Natural killer cell treated with Interleukin-12 subunit alpha and Interleukin-12 subunit beta and Interleukin-15 and Interleukin-18, amount 100 ng/mL, for 72 hours (primary cell): ENCODE measurements at regions not wholly inside any gene's neighbourhood (a gene's known extent, or its start where the extent isn't known, plus 50 kb on each side); places are given as distances from the start of the nearest gene placed in this dataset.

Experiments used
- ATAC-seq, 2 donors: fragments of 150-1000 bp; cut with Tn5 transposase in 1 of 2; sonication (Bioruptor Pico), chemical (Tn5 transposase) in 1 of 2; 2 replicates each; pipeline ENCODE4 v1.10.0; 2021
- DNase-seq: peaks from one replicate; pipeline ENCODE4 v3.0.0; 2022; ENCODE audit warnings: low spot score
- H3K27ac Mint-ChIP-seq, 2 donors: 1 replicate in 1 of 2; 2 replicates in 1 of 2; pipeline ENCODE4 v1.8.0; 2022; ENCODE audit warnings: mixed read lengths in 2 of 2, mild to moderate bottlenecking in 1 of 2, moderate library complexity in 1 of 2
- H3K27me3 Mint-ChIP-seq, 2 donors: 1 replicate in 1 of 2; 2 replicates in 1 of 2; pipeline ENCODE4 v1.8.0; 2022; ENCODE audit warnings: mixed read lengths in 2 of 2
- H3K36me3 Mint-ChIP-seq: one replicate; pipeline ENCODE4 v1.8.0; 2022; ENCODE audit warnings: mixed read lengths
- H3K4me1 Mint-ChIP-seq, 2 donors: 1 replicate in 1 of 2; 2 replicates in 1 of 2; pipeline ENCODE4 v1.8.0; 2022; ENCODE audit warnings: low read depth in 2 of 2, mixed read lengths in 2 of 2, mild to moderate bottlenecking in 1 of 2
- H3K4me3 Mint-ChIP-seq: one replicate; pipeline ENCODE4 v1.8.0; 2022; ENCODE audit warnings: mixed read lengths
- H3K9me3 Mint-ChIP-seq: 2 replicates; pipeline ENCODE4 v1.8.0; 2022; ENCODE audit warnings: mixed read lengths

- no peaks in the 10 kb centered on the region for H3K36me3 Mint-ChIP-seq
- no peak overlapping the region for H3K4me3 Mint-ChIP-seq
- DNase-seq (no peak), ATAC-seq (no peak)
- H3K27me3 Mint-ChIP-seq, result no peaks in the 10 kb centered on the region
- no peaks in the 10 kb centered on the region for H3K4me1 Mint-ChIP-seq
- no peak overlapping the region for H3K27ac Mint-ChIP-seq
- no peaks in the 10 kb centered on the region for H3K9me3 Mint-ChIP-seq
Observed at GRCh38 chr2:18209934-18210639, 331.6 kb downstream of the KCNS3 start.

DNA sequence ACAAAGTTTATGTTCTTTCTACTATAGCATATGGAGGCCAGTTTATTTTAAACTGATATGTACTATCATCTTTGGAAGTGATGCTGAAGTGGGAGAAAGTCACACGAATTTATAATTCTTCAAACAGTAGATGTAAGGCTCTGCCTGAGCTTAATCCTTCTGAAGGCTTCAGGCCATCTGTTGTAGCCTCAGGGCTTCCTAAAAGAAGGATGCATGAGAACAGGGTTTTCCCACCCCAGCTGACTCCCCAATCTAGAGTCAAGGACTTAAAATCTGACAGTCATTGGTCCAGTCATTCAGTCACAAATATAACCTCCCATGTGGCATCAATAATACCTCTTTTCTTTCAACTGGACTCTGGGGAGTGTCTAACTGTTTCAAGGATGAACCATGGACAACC, 330.5 kb downstream of the KCNS3 start:
- no peaks in the 10 kb centered on the region for H3K4me1 Mint-ChIP-seq
- no peak for DNase-seq
- H3K4me3 Mint-ChIP-seq, result no peak overlapping the region
- no peak overlapping the region for H3K27ac Mint-ChIP-seq
- no peaks in the 10 kb centered on the region for H3K36me3 Mint-ChIP-seq
- ATAC-seq, result no peak
- no peaks in the 10 kb centered on the region for H3K9me3 Mint-ChIP-seq
- H3K27me3 Mint-ChIP-seq, result no peaks in the 10 kb centered on the region

GRCh38 chr2:18200771-18201170, 322.3 kb downstream of the KCNS3 start:
- H3K36me3 Mint-ChIP-seq, result no peaks in the 10 kb centered on the region
- no peaks in the 10 kb centered on the region for H3K4me1 Mint-ChIP-seq
- no peak overlapping the region for H3K27ac Mint-ChIP-seq
- ATAC-seq, result no peak
- DNase-seq, result no peak
- peaks cover 8% of the 10 kb centered on the region for H3K9me3 Mint-ChIP-seq
- no peak overlapping the region for H3K4me3 Mint-ChIP-seq
- H3K27me3 Mint-ChIP-seq, result no peaks in the 10 kb centered on the region

- Mint-ChIP-seq H3K27ac (no peak overlapping the region), H3K27me3 (no peaks in the 10 kb centered on the region), H3K4me1 (no peaks in the 10 kb centered on the region), H3K4me3 (no peak overlapping the region), H3K9me3 (peaks cover 8% of the 10 kb centered on the region), H3K36me3 (no peaks in the 10 kb centered on the region)
- ATAC-seq, result no peak
- no peak for DNase-seq
Observed at GRCh38 chr2:18198677-18199076, 320.2 kb downstream of the KCNS3 start.

DNA sequence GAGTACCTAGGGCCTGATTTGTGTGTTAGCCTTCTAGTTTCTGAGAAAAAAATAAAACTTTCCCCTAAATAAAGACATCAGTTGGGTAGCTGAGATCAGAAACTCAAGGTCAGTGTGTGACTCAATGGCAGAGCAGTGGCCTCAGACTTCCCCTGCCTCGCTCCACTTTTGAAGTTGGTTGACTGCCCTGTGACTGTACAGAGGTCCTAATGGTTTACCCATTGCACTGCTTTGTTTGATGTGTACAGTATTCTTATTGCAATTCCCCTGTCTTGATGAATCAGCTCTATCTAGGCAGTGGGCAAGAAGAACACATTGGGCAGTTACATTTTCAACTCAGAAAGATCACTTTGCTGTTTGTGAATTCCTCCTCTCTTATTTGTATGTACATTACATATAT, 315.7 kb downstream of the KCNS3 start:
- Mint-ChIP-seq H3K27ac (no peak overlapping the region), H3K36me3 (no peaks in the 10 kb centered on the region), H3K4me3 (no peak overlapping the region), H3K9me3 (no peaks in the 10 kb centered on the region), H3K4me1 (no peaks in the 10 kb centered on the region), H3K27me3 (no peaks in the 10 kb centered on the region)
- DNase-seq, result no peak
- ATAC-seq, result no peak

DNA sequence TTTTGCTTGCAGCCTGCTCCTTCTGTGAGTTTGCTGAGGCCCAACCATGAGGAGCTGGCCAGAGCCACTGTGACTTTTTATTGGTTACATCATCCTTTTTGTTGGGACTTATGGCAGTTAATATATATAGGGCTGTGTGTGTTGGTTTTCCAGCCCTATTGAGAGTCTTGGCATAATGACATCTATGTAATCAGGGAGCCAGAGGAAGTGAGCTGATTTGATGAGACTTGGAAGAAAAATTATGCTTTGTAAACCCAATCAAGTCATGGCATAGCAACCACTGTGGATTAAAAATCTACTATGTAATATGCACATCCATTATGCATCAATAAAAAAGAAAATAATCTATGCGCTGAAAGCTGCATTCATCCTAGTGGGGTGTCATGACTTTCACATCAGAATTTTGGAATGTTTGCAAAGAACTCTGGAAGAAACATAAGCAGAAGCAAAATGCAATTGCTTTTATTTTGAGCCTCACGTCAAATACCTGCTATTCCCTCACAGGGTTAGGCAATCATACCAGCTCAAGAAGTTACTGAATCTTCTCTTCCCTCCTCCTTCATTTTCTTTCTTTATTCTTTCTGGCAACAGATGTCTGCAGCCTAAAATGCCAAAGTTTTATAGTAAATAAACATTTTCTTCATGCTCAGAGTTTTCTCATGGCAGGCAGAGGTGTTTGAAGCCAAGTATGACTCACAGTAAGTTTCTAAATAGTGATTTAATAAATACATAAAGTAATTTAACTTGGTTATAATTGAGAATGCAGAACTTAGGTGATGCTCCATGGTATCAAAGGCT, 308.5 kb downstream of the KCNS3 start:
- no peaks in the 10 kb centered on the region for H3K36me3 Mint-ChIP-seq
- H3K27ac Mint-ChIP-seq, result no peak overlapping the region
- DNase-seq, result no peak
- no peak overlapping the region for H3K4me3 Mint-ChIP-seq
- H3K9me3 Mint-ChIP-seq, result peaks cover 4% of the 10 kb centered on the region
- ATAC-seq, result no peak
- H3K27me3 Mint-ChIP-seq, result no peaks in the 10 kb centered on the region
- H3K4me1 Mint-ChIP-seq, result no peaks in the 10 kb centered on the region

DNA sequence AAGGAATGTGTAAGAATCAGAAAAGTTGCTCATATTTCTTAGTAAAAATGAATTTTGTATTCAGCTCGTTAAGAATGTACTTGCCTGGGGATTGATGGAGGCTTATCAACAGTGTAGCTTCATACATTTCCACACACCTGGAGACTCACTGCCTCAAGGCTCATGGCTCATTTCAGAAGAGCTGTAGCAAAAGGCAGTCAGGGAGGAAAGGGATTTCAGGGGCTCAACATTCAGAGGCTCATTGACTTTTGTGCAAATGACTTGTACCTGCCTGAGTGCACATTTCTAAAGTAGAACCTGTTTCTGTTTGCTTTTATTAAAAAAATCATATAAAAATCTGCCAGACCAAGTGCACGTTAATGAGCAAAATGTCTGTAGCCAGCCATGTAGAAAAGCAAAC, 304.4 kb downstream of the KCNS3 start:
- Mint-ChIP-seq H3K9me3 (peaks cover 4% of the 10 kb centered on the region), H3K4me1 (no peaks in the 10 kb centered on the region), H3K27me3 (no peaks in the 10 kb centered on the region), H3K27ac (no peak overlapping the region), H3K36me3 (no peaks in the 10 kb centered on the region), H3K4me3 (no peak overlapping the region)
- DNase-seq (no peak), ATAC-seq (no peak)

- no peak for DNase-seq
- no peak overlapping the region for H3K4me3 Mint-ChIP-seq
- H3K36me3 Mint-ChIP-seq, result no peaks in the 10 kb centered on the region
- no peaks in the 10 kb centered on the region for H3K9me3 Mint-ChIP-seq
- no peak for ATAC-seq
- no peaks in the 10 kb centered on the region for H3K4me1 Mint-ChIP-seq
- no peaks in the 10 kb centered on the region for H3K27me3 Mint-ChIP-seq
- no peak overlapping the region for H3K27ac Mint-ChIP-seq
Observed at GRCh38 chr2:18180912-18181311, 302.4 kb downstream of the KCNS3 start.

GRCh38 chr2:18180031-18180610, 301.7 kb downstream of the KCNS3 start:
- Mint-ChIP-seq H3K27ac (no peak overlapping the region), H3K4me1 (no peaks in the 10 kb centered on the region), H3K27me3 (no peaks in the 10 kb centered on the region), H3K9me3 (no peaks in the 10 kb centered on the region), H3K4me3 (no peak overlapping the region), H3K36me3 (no peaks in the 10 kb centered on the region)
- DNase-seq (no peak), ATAC-seq (no peak)

GRCh38 chr2:18178736-18179349, 300.4 kb downstream of the KCNS3 start:
- no peaks in the 10 kb centered on the region for H3K4me1 Mint-ChIP-seq
- ATAC-seq (no peak), DNase-seq (no peak)
- H3K4me3 Mint-ChIP-seq, result no peak overlapping the region
- no peak overlapping the region for H3K27ac Mint-ChIP-seq
- no peaks in the 10 kb centered on the region for H3K36me3 Mint-ChIP-seq
- no peaks in the 10 kb centered on the region for H3K9me3 Mint-ChIP-seq
- no peaks in the 10 kb centered on the region for H3K27me3 Mint-ChIP-seq

GRCh38 chr2:18176679-18177215, 298.3 kb downstream of the KCNS3 start:
- Mint-ChIP-seq H3K4me1 (no peaks in the 10 kb centered on the region), H3K27ac (no peak overlapping the region), H3K4me3 (no peak overlapping the region), H3K36me3 (no peaks in the 10 kb centered on the region), H3K27me3 (no peaks in the 10 kb centered on the region), H3K9me3 (no peaks in the 10 kb centered on the region)
- DNase-seq (no peak), ATAC-seq (no peak)

- Mint-ChIP-seq H3K9me3 (no peaks in the 10 kb centered on the region), H3K27me3 (no peaks in the 10 kb centered on the region), H3K36me3 (no peaks in the 10 kb centered on the region), H3K4me1 (no peaks in the 10 kb centered on the region), H3K4me3 (no peak overlapping the region), H3K27ac (no peak overlapping the region)
- DNase-seq (no peak), ATAC-seq (no peak)
Observed at GRCh38 chr2:18172607-18173006, 294.1 kb downstream of the KCNS3 start.

DNA sequence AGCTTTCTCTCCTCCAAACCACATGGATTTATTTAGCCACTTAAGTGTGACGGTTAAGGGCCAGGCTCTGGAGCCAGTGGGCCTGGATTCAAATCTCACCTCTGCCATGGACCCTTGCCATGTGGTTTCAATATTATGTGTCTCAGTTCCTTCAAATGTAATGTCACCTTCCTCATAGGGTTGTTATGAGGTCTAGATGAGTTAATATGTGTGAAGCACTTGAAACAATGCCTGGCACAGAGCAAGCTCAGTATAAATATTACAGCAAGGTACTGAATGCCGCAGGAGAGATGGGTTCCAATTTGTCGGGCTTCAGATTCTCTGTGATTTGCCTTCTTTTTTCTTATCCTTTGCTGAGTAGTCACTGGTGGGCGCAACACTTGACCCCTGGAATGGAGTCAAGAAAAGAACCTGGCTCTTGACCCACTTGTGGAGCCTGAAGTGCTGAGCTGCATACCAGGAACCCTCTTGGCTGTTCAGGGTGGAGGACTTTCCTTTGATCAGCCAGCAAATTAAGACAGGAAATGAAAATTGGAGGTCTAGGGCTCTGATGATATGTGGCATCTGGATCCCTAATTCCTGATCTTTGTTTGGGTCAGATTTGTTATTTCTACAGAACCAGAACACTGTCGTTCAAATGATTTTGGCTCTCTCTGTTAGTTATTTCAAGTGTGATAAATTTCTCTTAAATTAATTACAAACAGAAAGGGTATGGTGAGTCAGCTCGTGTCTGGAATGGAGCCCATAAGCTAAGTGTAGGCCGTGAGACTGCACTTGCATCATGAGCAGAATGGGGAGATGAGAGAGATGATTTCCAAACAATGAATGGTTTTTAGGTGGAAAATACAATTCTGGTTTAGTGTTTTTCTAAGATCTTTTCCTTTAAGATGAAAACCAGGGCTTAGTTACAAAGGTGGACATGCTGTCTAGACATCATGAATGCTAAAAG, 293.0 kb downstream of the KCNS3 start:
- Mint-ChIP-seq H3K4me1 (no peaks in the 10 kb centered on the region), H3K9me3 (peaks cover 3% of the 10 kb centered on the region), H3K27me3 (peaks cover 0 to 5% of the 10 kb centered on the region in 2 donors), H3K4me3 (no peak overlapping the region), H3K36me3 (no peaks in the 10 kb centered on the region), H3K27ac (no peak overlapping the region)
- no peak for ATAC-seq
- no peak for DNase-seq
